HCT116 (cell line): ENCODE measurements at regions not wholly inside any gene's neighbourhood (a gene's known extent, or its start where the extent isn't known, plus 50 kb on each side); places are given as distances from the start of the nearest gene placed in this dataset.

ENCODE experiments used
- CEBPB ChIP-seq: IDR thresholded peaks from 2 replicates; pipeline ENCODE4 v1.6.1; 2012; ENCODE audit warnings: low read depth
- CTCF ChIP-seq, 3 experiments: fragments of 200-600 bp in 1 of 3; sonication (generic) in 1 of 3; IDR thresholded peaks in 2 of 3; conservative IDR thresholded peaks in 1 of 3; 2 replicates each; pipeline ENCODE4 v1.5.1; 2012 to 2017; ENCODE audit warnings: low read depth in 2 of 3, low read length in 2 of 3, antibody characterized with exemption in 1 of 3, borderline replicate concordance in 1 of 3, control low read depth in 1 of 3, mild to moderate bottlenecking in 1 of 3, mixed read lengths in 1 of 3, mixed run types in 1 of 3, moderate library complexity in 1 of 3; ENCODE audit not compliant: insufficient read depth in 1 of 3
- EGR1 ChIP-seq: IDR thresholded peaks from 2 replicates; pipeline ENCODE4 v1.6.1; 2012; ENCODE audit warnings: low read depth
- EZH2 ChIP-seq: fragments of 200-600 bp; sonication (generic); IDR thresholded peaks from 2 replicates; pipeline ENCODE4 v1.6.1; 2017; ENCODE audit warnings: antibody characterized with exemption, mixed run types

GRCh38 chr14:71636076-71636475 is 296.2 kb upstream of the RGS6 start:
- TF ChIP-seq CTCF (IDR thresholded peaks at IDR 0.05 in 2 of 3, conservative IDR thresholded peaks at IDR 0.05 in 1 of 3; ENCODE audit: borderline replicate concordance in 1 of 3, insufficient read depth in 1 of 3, low read depth in 2 of 3, low read length in 2 of 3) (no peak), EGR1 (no peak), CEBPB (no peak), EZH2 (no peak)
